ENCODE measurements at regions not wholly inside any gene's neighbourhood (a gene's known extent, or its start where the extent isn't known, plus 50 kb on each side); places are given as distances from the start of the nearest gene placed in this dataset.
"Not testable (repeated sequence)": the region's sequence is repeated elsewhere in the genome, so short reads cannot be mapped to it uniquely, and the experiment has no call there.

DNA sequence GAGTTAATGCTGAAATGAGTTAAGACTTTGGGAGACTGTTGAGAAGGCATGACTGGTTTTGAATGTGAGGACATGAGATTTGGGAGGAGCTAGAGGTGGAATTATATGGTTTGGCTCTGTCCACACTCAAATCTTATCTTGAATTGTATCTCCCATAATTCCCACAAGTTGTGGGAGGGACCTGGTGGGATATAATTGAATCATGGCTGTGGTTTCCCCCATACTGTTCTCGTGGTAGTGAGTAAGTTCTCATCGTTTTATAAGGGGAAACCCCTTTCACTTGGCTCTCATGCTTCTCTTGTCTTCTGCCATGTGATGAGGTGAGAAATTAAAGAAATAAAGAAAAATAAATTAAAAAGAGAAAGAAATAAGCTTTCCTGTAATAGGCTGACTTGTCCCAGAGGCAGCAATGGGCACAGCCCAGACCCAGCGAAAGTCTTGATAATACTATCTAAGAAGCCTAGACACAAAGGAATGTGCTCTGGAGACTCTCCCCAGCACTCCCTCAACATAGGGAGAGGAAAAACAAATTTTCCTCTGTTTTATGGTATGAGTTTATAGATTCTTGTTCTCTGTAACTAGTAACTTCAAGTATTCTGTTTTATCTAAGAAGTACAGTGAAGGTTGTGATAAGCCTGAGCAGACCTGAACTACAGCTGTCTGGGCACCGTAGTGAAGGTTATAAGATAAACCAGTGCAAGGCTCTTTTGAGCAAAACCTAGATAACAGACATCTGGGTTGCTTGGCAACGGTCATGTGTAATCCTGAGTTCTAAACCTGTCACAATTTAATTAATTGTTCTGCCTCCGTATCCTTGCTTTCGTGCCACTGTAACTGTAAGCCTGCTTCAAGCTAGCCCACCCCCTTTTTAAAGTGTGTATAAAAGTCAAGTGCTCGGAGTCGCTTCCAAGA lies 88.9 kb upstream of the ECI2 start:
- no peak for DNase-seq

DNA sequence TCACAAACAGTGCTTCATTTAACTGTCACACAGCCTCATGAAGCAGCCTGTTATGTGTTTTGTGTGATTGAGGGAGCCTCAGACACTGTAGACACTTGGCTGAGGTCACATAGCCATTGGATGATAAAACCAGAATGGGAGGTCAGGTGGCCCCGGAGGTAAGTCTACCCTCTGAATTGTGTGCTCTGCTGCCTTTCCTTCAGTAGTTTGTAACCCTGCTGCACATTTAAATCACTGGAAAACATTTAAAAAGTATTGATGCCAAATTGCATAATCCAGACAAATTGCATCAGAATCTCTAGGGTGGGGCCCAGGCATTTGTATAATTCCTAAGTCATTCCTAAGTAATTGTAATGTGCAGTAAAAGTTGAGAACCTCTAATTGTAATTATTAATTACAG lies 85.2 kb upstream of the ECI2 start:
- DNase-seq = no peak

DNA sequence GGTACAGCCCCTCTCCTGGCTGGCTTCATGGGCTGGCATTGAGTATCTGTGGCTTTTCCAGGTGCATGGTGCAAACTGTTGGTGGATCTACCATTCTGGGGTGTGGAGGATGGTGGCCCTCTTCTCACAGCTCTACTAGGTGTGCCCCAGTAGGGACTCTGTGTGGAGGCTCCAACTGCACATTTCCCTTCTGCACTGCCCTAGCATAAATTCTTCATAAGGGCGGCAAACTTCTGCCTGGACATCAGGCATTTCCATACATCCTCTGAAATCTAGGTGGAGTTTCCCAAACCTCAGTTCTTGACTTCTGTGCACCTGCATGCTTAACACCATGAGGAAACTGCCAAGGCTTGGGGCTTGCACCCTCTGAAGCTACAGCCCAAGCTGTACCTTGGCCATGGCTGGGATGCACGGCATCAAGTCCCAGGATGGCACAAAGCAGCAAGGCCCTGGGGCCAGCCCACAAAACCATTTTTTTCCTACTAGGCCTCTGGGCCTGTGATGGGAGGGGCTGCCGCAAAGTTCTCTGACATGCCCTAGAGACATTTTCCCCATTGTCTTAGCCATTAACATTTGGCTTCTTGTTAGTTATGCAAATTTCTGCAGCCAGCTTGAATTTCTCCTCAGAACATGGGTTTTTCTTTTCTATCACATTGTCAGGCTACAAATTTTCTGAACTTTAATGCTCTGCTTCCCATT lies 83.4 kb upstream of the ECI2 start:
- DNase-seq = not testable (repeated sequence)

DNA sequence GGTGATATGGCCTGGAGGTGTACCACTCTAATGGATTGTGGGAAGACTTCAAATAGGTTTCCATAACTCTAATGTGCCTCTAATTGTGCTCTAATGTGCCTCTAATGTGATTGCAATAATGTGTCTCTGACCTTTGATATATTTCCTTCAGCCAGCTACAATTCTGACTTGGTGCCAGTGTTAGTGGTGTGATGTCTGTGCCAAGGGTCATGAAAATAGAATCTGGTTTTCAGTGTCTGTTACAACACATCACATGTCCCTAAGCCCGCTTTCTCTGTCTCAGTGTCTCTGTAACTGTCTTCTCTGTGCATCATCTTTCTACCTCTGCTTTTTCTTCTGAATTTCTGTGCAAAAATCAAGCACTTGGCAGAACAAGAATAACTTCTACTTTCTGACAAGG lies 77.2 kb upstream of the ECI2 start:
- DNase-seq = no peak

DNA sequence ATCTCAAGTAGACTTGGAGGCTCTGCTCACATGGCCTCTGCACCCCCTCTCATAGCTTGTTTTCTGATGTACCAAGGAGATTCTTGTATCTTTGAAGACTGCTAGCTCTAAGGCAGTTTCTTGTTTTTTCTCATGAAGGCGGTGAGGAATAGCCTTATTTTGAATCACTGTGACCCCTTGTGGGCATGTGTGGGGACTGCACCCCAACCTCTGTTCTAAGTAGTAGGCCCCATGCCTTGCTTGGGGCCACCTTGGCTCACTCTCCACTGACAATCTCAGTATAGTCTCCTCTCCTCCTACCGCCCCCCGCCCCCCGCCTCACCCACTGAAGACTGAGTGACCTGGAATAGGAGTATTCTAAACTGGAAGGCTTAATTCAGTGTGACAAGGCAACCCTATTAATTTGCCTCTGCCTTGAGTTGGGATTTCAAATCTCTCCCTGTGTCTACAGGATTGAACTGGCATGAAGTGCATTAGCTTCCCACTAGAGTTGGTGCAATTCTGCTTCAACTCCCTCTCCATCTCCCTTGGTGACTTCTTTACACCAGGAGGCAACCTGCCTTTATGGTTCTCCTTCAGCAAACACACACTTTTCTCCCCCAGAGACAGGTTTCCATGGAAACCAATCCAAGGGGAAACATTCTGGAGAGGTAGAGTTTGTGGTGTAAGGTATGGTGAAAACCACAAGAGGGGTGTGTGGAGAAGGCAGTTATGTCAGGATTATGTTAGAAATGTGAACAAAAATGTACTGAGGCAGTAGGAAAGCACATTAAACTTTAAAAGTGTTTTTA lies 75.4 kb upstream of the ECI2 start:
- DNase-seq = peak; percentile 63

DNA sequence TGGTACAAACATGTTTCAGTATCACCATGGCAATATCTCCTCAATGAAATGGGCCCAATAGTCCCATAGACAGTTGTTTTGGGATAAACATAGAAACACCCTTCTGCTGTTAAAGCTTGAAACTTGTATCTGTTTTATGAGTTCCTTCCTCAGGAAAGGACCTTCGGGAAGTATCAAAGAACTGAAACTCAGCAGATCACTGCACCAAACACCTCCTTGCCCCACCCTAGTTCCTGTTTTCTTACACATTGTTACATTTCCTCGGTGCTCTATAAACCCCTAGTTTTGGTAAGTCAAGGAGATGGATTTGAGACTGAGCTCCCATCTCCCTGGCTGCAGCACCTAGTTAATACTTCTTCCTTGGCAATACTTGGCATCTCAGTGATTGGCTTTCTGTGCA lies 73.8 kb upstream of the ECI2 start:
- no peak for DNase-seq

DNA sequence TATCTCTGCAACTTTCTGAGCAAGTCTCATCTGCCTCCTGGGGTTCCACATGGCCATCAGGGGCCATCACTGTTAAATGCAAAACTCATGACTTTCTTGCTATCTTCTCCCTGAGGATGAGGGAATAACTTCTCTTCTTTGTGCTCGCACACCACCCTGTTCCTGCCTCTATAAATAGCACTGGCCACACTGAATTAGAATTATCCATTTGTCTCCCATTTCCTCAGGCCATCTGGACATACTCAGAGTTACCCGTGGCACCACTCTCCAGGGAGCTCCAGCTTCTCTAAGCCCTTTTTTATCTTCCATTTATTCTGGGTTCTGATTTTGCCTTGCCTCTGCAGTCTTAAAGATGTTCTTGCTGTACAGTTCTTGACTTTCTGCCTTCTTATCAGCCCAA lies 72.8 kb upstream of the ECI2 start:
- no peak for DNase-seq

DNA sequence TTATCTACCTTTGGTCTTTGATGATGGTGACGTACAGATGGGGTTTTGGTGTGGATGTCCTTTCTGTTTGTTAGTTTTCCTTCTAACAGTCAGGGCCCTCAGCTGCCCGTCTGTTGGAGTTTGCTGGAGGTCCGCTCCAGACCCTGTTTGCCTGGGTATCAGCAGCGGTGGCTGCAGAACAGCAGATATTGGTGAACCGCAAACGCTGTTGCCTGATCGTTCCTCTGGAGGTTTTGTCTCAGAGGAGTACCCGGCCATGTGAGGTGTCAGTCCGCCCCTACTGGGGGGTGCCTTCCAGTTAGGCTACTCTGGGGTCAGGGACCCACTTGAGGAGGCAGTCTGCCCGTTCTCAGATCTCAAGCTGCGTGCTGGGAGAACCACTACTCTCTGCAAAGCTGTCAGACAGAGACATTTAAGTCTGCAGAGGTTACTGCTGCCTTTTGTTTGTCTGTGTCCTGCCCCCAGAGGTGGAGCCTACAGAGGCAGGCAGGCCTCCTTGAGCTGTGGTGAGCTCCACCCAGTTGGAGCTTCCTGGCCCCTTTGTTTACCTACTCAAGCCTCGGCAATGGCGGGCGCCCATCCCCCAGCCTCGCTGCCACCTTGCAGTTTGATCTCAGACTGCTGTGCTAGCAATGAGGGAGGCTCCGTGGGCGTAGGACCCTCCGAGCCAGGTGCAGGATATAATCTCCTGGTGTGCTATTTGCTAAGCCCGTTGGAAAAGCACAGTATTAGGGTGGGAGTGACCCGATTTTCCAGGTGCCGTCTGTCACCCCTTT lies 68.5 kb upstream of the ECI2 start:
- DNase-seq = not testable (repeated sequence)

DNA sequence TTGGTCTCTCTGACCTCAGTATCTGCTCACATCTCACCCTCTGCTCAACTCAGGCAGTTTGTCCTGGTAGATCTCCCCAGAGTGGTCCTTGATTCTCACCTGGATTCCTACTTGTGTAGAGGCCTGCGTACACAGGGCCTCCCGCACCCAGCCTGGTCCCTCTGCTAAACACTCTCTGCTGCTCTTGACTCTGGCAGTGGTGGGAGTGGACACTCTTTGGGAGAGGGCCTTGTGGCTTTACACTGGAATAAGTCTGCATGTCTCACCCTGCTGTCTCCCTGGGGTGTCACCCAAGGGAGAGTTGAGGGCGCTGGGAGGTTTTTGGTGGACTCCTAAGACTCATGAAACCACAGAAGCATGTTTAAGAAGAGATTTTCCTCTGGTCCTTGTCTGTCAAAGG lies 57.3 kb upstream of the ECI2 start:
- no peak for DNase-seq

DNA sequence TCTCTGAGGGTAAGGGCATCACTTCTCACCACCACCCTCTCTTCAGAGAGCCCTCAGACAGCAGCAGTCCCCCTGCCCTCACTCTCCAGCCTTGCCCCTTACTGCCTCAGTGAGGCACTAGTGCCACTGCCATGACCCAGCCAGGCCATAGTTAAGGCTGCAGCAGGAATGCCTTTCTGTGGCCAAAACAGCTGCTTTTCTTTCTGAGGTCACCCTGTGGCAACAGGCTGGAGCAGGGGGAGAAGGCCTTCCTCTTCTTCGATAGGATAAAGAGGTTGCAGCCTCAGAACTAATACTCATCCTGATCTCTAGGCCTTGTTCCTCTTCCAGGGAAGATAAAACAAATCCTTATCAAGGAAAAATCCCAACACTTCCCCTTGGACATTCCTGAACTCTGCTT lies 56.8 kb upstream of the ECI2 start:
- DNase-seq = no peak

DNA sequence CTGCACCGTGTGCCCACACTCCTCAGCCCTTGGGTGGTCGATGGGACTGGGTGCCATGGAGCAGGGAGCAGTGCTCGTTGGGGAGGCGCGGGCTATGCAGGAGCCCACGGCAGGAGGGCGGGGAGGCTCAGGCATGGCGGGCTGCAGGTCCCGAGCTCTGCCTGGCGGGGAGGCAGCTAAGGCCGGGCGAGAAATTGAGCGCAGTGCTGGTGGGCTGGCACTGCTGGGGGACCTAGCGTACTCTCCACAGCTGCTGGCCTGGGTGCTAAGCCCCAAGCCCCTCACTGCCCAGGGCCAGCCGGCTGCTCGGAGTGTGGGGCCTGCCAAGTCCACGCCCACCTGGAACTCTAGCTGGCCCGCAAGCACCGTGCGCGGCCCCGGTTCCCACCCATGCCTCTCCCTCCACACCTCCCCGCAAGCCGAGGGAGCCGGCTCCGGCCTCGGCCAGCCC lies 55.9 kb upstream of the ECI2 start:
- DNase-seq = no peak

DNA sequence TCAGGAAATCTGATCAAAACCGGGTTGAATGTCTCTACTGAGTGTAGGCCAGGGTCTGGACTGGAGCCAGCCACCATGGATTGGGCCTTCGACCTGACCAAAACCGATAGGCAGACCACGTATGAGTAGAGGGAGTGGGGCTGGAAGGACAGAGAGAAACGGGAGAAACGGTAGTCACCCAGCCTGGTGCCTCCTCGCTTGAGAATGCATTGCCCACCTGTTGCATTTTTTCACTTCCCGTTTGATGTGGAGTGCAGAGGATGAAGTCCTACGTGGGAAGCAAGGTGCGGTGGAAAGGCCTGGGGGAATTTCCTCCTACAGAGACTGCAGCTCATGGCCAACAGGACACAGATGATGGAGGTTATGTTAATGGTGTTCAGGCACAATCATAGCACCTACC lies 53.9 kb upstream of the ECI2 start:
- DNase-seq = no peak

DNA sequence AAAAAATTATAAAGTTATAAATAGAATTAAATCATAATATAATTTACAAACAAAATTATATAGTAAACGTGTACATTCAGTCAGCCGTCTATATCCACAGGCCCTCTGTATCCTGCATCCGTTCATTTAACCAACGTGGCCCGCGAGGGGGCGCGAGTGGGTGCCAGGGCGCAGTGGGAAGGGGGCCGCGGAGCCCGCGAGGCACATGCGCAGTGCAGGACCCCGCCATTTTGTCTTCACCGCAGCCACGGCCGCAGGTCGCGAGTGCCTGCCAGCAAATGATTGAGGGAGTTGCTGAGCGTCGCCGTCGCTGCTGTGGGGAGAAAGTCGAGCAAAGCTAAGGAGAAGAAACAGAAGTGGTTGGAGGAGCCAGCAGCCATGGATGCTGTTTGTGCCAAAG lies 53.4 kb upstream of the ECI2 start:
- no peak for DNase-seq

DNA sequence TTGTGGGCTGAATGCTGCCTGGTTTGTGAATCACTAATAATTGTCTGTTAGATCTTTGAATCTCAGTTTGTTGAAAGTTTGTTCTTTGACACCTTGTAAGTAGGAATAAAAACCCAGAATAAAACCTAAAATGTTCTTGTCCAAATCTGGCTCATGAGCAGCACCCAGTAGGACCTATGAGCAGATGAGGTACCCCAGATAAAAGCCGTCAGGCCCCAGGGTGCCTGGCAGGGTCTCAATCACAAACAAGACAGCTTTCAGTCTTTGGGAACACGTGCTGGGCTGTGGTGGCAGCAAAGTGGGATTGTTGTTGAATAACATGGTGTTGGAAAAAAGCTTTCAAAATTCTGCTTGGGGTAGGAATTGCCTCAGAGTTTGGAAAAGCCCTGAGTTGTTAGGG lies 52.1 kb upstream of the ECI2 start:
- DNase-seq = no peak

DNA sequence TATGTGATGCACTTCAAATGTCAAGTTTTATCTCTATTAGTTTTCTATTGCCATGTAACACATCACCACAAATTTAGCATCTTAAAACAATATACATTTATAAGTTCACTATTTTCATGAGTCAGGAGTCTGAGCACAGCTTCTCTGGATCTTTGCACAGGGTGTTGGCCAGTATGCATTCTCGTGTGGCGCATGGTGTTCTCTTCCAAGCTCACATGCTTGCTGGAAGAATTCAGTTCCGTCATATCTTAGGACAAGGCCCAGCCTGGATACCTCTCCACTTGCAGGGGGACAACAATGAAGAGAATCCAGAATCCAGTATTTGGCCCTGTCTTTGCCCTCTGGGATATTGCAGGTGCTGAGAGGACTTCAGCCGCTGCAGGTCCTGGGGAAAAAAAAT lies 51.0 kb upstream of the ECI2 start:
- no peak for DNase-seq

DNA sequence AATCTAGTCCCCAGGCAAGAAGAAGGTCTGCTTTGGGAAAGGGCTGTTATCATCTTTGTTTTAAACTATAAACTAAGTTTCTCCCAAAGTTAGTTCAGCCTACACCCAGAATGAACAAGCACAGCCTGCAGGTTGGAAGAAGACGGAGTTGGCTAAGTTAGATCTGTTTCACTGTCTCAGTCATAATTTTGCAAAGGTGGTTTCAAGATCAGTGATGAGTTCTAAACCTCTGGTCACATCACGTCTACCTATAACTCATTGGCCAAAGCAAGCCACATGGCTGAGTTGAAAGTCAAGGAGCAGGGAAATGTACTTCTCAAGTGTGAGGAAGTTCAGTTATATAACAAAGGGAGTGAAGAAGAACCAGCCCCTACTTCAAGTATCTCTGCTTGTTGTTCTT lies 50.5 kb upstream of the ECI2 start:
- DNase-seq = no peak

DNA sequence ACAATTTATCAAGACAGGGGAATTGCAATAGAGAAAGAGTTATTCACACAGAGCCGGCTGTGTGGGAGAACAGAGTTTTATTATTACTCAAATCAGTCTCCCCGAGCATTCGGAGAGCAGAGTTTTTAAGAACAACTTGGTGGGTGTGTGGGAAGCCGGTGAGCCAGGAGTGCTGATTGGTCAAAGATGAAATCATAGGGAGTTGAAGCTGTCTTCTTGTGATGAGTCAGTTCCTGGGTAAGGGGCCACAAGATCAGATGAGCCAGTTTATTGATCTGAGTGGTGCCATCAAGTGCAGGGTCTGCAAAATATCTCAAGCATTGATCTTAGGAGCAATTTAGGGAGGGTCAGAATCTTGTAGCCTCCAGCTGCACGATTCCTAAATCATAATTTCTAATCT lies 50.0 kb upstream of the ECI2 start:
- DNase-seq = peak; percentile 53
